Adrenal gland (tissue), 5 donors: ENCODE measurements at regions not wholly inside any gene's neighbourhood (a gene's known extent, or its start where the extent isn't known, plus 50 kb on each side); places are given as distances from the start of the nearest gene placed in this dataset.

Experiments
- POLR2A ChIP-seq, 2 donors: fragments of 450-650 bp; IDR thresholded peaks; one replicate each; pipeline ENCODE4 v1.6.1; 2017; ENCODE audit warnings: antibody characterized with exemption in 2 of 2, mild to moderate bottlenecking in 2 of 2, moderate library complexity in 1 of 2
- TF ChIP-seq, protein P1 (sequence below), 6 experiments: fragments of 450-650 bp in 4 of 6; fragments of 200-600 bp in 2 of 6; sonication (generic) in 1 of 6; IDR thresholded peaks; 1 replicate in 5 of 6; 2 replicates in 1 of 6; pipeline versions ENCODE4 v1.5.1 to v1.8.0; 2016 to 2021; ENCODE audit warnings: antibody characterized with exemption in 6 of 6, mild to moderate bottlenecking in 2 of 6, moderate library complexity in 1 of 6
- donor health status: DM: no; HTN: no; CAD: no.

GRCh38 chr7:86214734-86215133 lies 429.0 kb upstream of the GRM3 start:
- TF ChIP-seq POLR2A (IDR thresholded peaks at IDR 0.05): no peak
- TF ChIP-seq, protein P1, sequence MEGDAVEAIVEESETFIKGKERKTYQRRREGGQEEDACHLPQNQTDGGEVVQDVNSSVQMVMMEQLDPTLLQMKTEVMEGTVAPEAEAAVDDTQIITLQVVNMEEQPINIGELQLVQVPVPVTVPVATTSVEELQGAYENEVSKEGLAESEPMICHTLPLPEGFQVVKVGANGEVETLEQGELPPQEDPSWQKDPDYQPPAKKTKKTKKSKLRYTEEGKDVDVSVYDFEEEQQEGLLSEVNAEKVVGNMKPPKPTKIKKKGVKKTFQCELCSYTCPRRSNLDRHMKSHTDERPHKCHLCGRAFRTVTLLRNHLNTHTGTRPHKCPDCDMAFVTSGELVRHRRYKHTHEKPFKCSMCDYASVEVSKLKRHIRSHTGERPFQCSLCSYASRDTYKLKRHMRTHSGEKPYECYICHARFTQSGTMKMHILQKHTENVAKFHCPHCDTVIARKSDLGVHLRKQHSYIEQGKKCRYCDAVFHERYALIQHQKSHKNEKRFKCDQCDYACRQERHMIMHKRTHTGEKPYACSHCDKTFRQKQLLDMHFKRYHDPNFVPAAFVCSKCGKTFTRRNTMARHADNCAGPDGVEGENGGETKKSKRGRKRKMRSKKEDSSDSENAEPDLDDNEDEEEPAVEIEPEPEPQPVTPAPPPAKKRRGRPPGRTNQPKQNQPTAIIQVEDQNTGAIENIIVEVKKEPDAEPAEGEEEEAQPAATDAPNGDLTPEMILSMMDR (IDR thresholded peaks at IDR 0.05): no peak
